CD14-positive monocyte (primary cell): ENCODE measurements at regions not wholly inside any gene's neighbourhood (a gene's known extent, or its start where the extent isn't known, plus 50 kb on each side); places are given as distances from the start of the nearest gene placed in this dataset.

ENCODE experiments used
- DNase-seq, 3 donors: peaks; one replicate each; pipeline ENCODE4 v3.0.0-alpha.2; 2011 to 2022
- H2AFZ ChIP-seq: 2 replicates; pipeline ENCODE4 v1.6.0; 2012; ENCODE audit warnings: mild to moderate bottlenecking, low read depth, low read length, inconsistent platforms; ENCODE audit not compliant: insufficient read depth, poor library complexity, severe bottlenecking
- H3K27ac ChIP-seq, 2 donors: 1 replicate in 1 of 2; 2 replicates in 1 of 2; pipeline ENCODE4 v1.5.1; 2012 to 2013; ENCODE audit warnings: low read length in 2 of 2, control low read depth in 1 of 2, inconsistent platforms in 1 of 2, low read depth in 1 of 2, mild to moderate bottlenecking in 1 of 2
- H3K27me3 ChIP-seq, 2 donors: one replicate each; pipeline versions ENCODE4 v1.6.0 to v1.6.1; 2011 to 2013; ENCODE audit warnings: low read length in 2 of 2; ENCODE audit not compliant: control insufficient read depth in 2 of 2, insufficient read depth in 2 of 2
- H3K36me3 ChIP-seq, 2 donors: replicated peaks in 1 of 2; 1 replicate in 1 of 2; 2 replicates in 1 of 2; pipeline versions ENCODE4 v1.5.1 to v1.6.1; 2012 to 2013; ENCODE audit warnings: low read length in 2 of 2, control low read depth in 1 of 2, inconsistent platforms in 1 of 2, mild to moderate bottlenecking in 1 of 2; ENCODE audit not compliant: insufficient read depth in 2 of 2, control insufficient read depth in 1 of 2
- H3K4me1 ChIP-seq, 2 donors: 1 replicate in 1 of 2; 2 replicates in 1 of 2; pipeline versions ENCODE4 v1.5.1 to v1.6.1; 2012 to 2013; ENCODE audit warnings: low read length in 2 of 2, control low read depth in 1 of 2, inconsistent platforms in 1 of 2, mild to moderate bottlenecking in 1 of 2, moderate library complexity in 1 of 2; ENCODE audit not compliant: insufficient read depth in 2 of 2, control insufficient read depth in 1 of 2
- H3K4me2 ChIP-seq: replicated peaks from 2 replicates; pipeline ENCODE3; 2012; ENCODE audit warnings: low read length, moderate library complexity, mild to moderate bottlenecking; ENCODE audit not compliant: poor library complexity, severe bottlenecking; ENCODE audit errors: extremely low read depth
- H3K4me3 ChIP-seq, 3 experiments: fragments of 200-600 bp in 1 of 3; sonication (generic) in 1 of 3; replicated peaks in 1 of 3; 1 replicate in 2 of 3; 2 replicates in 1 of 3; pipeline ENCODE4 v1.5.1; 2011 to 2013; ENCODE audit warnings: low read length in 3 of 3, mild to moderate bottlenecking in 3 of 3, control low read depth in 2 of 3, low read depth in 2 of 3, inconsistent platforms in 1 of 3, moderate library complexity in 1 of 3
- H3K79me2 ChIP-seq: 2 replicates; pipeline ENCODE4 v1.6.0; 2012; ENCODE audit warnings: mild to moderate bottlenecking, control low read depth, inconsistent platforms, low read length, moderate library complexity; ENCODE audit not compliant: insufficient read depth
- H3K9ac ChIP-seq: 2 replicates; pipeline ENCODE4 v1.6.0; 2017; ENCODE audit warnings: low read length, mild to moderate bottlenecking; ENCODE audit not compliant: insufficient read depth, poor library complexity, severe bottlenecking
- H3K9me3 ChIP-seq, 2 donors: replicated peaks in 1 of 2; 1 replicate in 1 of 2; 2 replicates in 1 of 2; pipeline versions ENCODE4 v1.5.1 to v1.6.1; 2012 to 2013; ENCODE audit warnings: low read length in 2 of 2, control low read depth in 1 of 2; ENCODE audit not compliant: control insufficient read depth in 1 of 2, insufficient read depth in 1 of 2
- H4K20me1 ChIP-seq: 2 replicates; pipeline ENCODE4 v1.6.0; 2012; ENCODE audit warnings: mild to moderate bottlenecking, low read length, control low read depth, moderate library complexity; ENCODE audit not compliant: insufficient read depth
- H3K27ac Mint-ChIP-seq, 7 donors: one replicate each; pipeline ENCODE4 v1.8.0; 2020; ENCODE audit warnings: mild to moderate bottlenecking in 7 of 7, mixed read lengths in 7 of 7, moderate library complexity in 6 of 7, inconsistent platforms in 2 of 7
- H3K27me3 Mint-ChIP-seq, 3 donors: one replicate each; pipeline ENCODE4 v1.8.0; 2021 to 2022; ENCODE audit warnings: low read depth in 3 of 3, mild to moderate bottlenecking in 3 of 3, mixed read lengths in 3 of 3, moderate library complexity in 3 of 3, inconsistent platforms in 1 of 3
- H3K36me3 Mint-ChIP-seq, 2 donors: one replicate each; pipeline ENCODE4 v1.8.0; 2020; ENCODE audit warnings: mixed read lengths in 2 of 2, inconsistent platforms in 1 of 2, mild to moderate bottlenecking in 1 of 2
- H3K4me1 Mint-ChIP-seq: one replicate; pipeline ENCODE4 v1.8.0; 2020; ENCODE audit warnings: mild to moderate bottlenecking, mixed read lengths
- H3K4me3 Mint-ChIP-seq, 2 donors: one replicate each; pipeline ENCODE4 v1.8.0; 2020; ENCODE audit warnings: mild to moderate bottlenecking in 2 of 2, mixed read lengths in 2 of 2, moderate library complexity in 1 of 2
- H3K9me3 Mint-ChIP-seq, 7 donors: one replicate each; pipeline ENCODE4 v1.8.0; 2020 to 2022; ENCODE audit warnings: mixed read lengths in 7 of 7, mild to moderate bottlenecking in 6 of 7, moderate library complexity in 6 of 7, inconsistent platforms in 2 of 7
- WGBS: methylation state at CpG from one replicate; pipeline ENCODE4 v1.1.5; 2013; ENCODE audit warnings: missing lambda C conversion rate; ENCODE audit not compliant: insufficient coverage; 5-methylcytosine and 5-hydroxymethylcytosine counted together
- intact Hi-C, 2 donors: fragments of 100-400 bp; cut with micrococcal nuclease; formaldehyde crosslinking; loops; one replicate each; pipeline versions ENCODE4 v1.15.0 to v1.15.1; 2023
- TF ChIP-seq, protein P1 (sequence below): fragments of 200-600 bp; IDR thresholded peaks from one replicate; pipeline ENCODE4 v1.8.0; 2022; ENCODE audit warnings: antibody characterized with exemption, mild to moderate bottlenecking

DNA sequence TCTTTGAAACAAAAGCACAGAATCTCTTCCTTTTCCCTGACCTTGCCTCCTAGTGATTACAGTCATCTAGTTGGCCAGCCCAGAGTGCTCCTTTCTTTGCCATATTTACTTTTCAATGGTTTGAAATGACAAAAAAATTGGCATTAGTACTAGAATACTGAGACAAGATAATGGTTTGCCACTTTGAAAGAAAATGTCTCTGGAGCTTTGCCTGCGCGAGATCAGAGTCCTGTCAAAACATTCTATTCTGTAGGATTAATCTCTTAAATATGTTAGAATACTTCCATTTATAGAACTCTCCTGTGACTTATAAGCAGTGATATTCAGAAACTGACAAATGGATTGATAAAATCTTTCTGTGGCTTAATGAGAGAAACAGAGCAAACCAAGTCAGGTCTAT is 484.0 kb upstream of the IZUMO3 start:
- Histone ChIP-seq H2AFZ (no peak overlapping the region), H3K27ac (no peak overlapping the region), H3K27me3 (no peaks in the 10 kb centered on the region), H3K4me3 (no peak overlapping the region), H3K4me1 (no peaks in the 10 kb centered on the region), H3K4me2 (no peak overlapping the region), H3K9me3 (peaks cover 19 to 24% of the 10 kb centered on the region in 2 donors), H3K36me3 (no peaks in the 10 kb centered on the region), H3K79me2 (no peaks in the 10 kb centered on the region), H3K9ac (no peak overlapping the region), H4K20me1 (no peaks in the 10 kb centered on the region)
- no CpG with 5 or more reads among the region's 2 CpGs for WGBS
- intact Hi-C loops: no loop called here
- Mint-ChIP-seq H3K36me3 (no peaks in the 10 kb centered on the region), H3K4me1 (no peaks in the 10 kb centered on the region), H3K9me3 (peaks cover 0 to 12% (median 6%) of the 10 kb centered on the region in 7 donors), H3K27me3 (no peaks in the 10 kb centered on the region), H3K27ac (no peak overlapping the region), H3K4me3 (no peak overlapping the region)
- no peak for DNase-seq
- TF ChIP-seq, protein P1, sequence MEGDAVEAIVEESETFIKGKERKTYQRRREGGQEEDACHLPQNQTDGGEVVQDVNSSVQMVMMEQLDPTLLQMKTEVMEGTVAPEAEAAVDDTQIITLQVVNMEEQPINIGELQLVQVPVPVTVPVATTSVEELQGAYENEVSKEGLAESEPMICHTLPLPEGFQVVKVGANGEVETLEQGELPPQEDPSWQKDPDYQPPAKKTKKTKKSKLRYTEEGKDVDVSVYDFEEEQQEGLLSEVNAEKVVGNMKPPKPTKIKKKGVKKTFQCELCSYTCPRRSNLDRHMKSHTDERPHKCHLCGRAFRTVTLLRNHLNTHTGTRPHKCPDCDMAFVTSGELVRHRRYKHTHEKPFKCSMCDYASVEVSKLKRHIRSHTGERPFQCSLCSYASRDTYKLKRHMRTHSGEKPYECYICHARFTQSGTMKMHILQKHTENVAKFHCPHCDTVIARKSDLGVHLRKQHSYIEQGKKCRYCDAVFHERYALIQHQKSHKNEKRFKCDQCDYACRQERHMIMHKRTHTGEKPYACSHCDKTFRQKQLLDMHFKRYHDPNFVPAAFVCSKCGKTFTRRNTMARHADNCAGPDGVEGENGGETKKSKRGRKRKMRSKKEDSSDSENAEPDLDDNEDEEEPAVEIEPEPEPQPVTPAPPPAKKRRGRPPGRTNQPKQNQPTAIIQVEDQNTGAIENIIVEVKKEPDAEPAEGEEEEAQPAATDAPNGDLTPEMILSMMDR: no peak

DNA sequence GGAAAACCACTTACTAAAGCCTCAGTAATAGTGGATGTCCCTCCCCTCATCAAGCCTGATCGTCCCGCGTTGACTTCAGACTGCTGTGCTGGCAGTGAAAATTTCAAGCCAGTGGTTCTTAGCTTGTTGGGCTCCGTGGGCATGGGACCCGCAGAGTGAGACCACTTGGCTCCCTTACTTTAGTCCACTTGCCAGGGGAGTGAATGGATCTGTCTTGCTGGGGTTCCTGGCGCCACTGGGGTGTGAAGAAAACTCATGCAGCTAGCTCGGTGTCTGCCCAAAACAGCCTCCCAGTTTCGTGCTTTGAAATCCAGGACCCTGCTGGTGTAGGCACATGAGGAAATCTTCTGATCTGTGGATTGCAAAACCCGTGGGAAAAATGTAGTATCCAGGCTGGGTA is 480.0 kb upstream of the IZUMO3 start:
- Histone ChIP-seq H3K4me2 (no peak overlapping the region), H3K79me2 (no peaks in the 10 kb centered on the region), H3K4me1 (no peaks in the 10 kb centered on the region), H2AFZ (no peak overlapping the region), H3K27ac (no peak overlapping the region), H3K9me3 (peaks cover 21 to 36% of the 10 kb centered on the region in 2 donors), H3K36me3 (no peaks in the 10 kb centered on the region), H3K27me3 (no peaks in the 10 kb centered on the region), H3K4me3 (no peak overlapping the region), H4K20me1 (no peaks in the 10 kb centered on the region), H3K9ac (no peak overlapping the region)
- Mint-ChIP-seq H3K4me1 (no peaks in the 10 kb centered on the region), H3K9me3 (peaks cover under 1 to 17% (median 12%) of the 10 kb centered on the region in 7 donors), H3K27me3 (no peaks in the 10 kb centered on the region), H3K4me3 (no peak overlapping the region), H3K27ac (no peak overlapping the region), H3K36me3 (no peaks in the 10 kb centered on the region)
- WGBS: 87% methylated on average over 8 of the region's 9 CpGs
- no peak for DNase-seq
- TF ChIP-seq, protein P1: no peak
- intact Hi-C loops: no loop called here
